CD4-positive, alpha-beta T cell (primary cell): ENCODE measurements at regions not wholly inside any gene's neighbourhood (a gene's known extent, or its start where the extent isn't known, plus 50 kb on each side); places are given as distances from the start of the nearest gene placed in this dataset.

Experiments
- ATAC-seq: fragments of 200-7000 bp; cut with Tn5 transposase; one replicate; pipeline ENCODE4 v1.10.0; 2022; ENCODE audit warnings: mild to moderate bottlenecking; ENCODE audit not compliant: poor library complexity
- CTCF ChIA-PET: fragments of 350-600 bp; sonication (Branson Sonifier 250); formaldehyde crosslinking; loops from one replicate; lab custom pipeline; 2021; ENCODE audit warnings: antibody characterized with exemption, inconsistent platforms; lab: Charles Lee
- POLR2A ChIA-PET: fragments of 350-600 bp; sonication (Branson Sonifier 250); formaldehyde crosslinking; loops from one replicate; lab custom pipeline; 2021; ENCODE audit warnings: antibody characterized with exemption, inconsistent platforms; lab: Charles Lee
- DNase-seq, 14 experiments: peaks; one replicate each; pipeline ENCODE4 v3.0.0-alpha.2; 2013 to 2020; ENCODE audit warnings: mixed read lengths in 2 of 14
- H3K27ac ChIP-seq, 2 donors: one replicate each; pipeline versions ENCODE4 v1.5.1 to v1.7.0; 2013; ENCODE audit warnings: low read length in 2 of 2, low read depth in 1 of 2, mild to moderate bottlenecking in 1 of 2
- H3K27me3 ChIP-seq, 2 experiments: 1 replicate in 1 of 2; 2 replicates in 1 of 2; pipeline versions ENCODE4 v1.6.1 to v1.7.0; 2013; ENCODE audit warnings: low read length in 2 of 2, control low read depth in 1 of 2, mild to moderate bottlenecking in 1 of 2, moderate library complexity in 1 of 2; ENCODE audit not compliant: insufficient read depth in 2 of 2, control insufficient read depth in 1 of 2
- H3K36me3 ChIP-seq: one replicate; pipeline ENCODE4 v1.6.1; 2013; ENCODE audit warnings: low read length, control low read depth; ENCODE audit not compliant: insufficient read depth
- H3K4me1 ChIP-seq: one replicate; pipeline ENCODE4 v1.6.1; 2013; ENCODE audit warnings: low read length, control low read depth; ENCODE audit not compliant: insufficient read depth
- H3K4me3 ChIP-seq: one replicate; pipeline ENCODE4 v1.5.1; 2013; ENCODE audit warnings: mild to moderate bottlenecking, low read length, moderate library complexity
- H3K9me3 ChIP-seq, 2 experiments: 1 replicate in 1 of 2; 2 replicates in 1 of 2; pipeline versions ENCODE4 v1.6.1 to v1.7.0; 2013; ENCODE audit warnings: low read length in 2 of 2, mild to moderate bottlenecking in 2 of 2, control low read depth in 1 of 2, moderate library complexity in 1 of 2; ENCODE audit not compliant: control insufficient read depth in 1 of 2, insufficient read depth in 1 of 2
- H3K27ac Mint-ChIP-seq: one replicate; pipeline ENCODE4 v1.8.0; 2020; ENCODE audit warnings: mixed read lengths
- H3K27me3 Mint-ChIP-seq: one replicate; pipeline ENCODE4 v1.8.0; 2021; ENCODE audit warnings: mixed read lengths
- H3K36me3 Mint-ChIP-seq: one replicate; pipeline ENCODE4 v1.8.0; 2021; ENCODE audit warnings: low read depth, mixed read lengths
- H3K4me1 Mint-ChIP-seq: one replicate; pipeline ENCODE4 v1.8.0; 2021; ENCODE audit warnings: low read depth, mixed read lengths
- H3K4me3 Mint-ChIP-seq: one replicate; pipeline ENCODE4 v1.8.0; 2020; ENCODE audit warnings: mild to moderate bottlenecking, mixed read lengths
- H3K9me3 Mint-ChIP-seq: one replicate; pipeline ENCODE4 v1.8.0; 2020; ENCODE audit warnings: mixed read lengths
- CTCF ChIP-seq: fragments of 200-600 bp; IDR thresholded peaks from one replicate; pipeline ENCODE4 v1.8.0; 2022; ENCODE audit warnings: antibody characterized with exemption, mild to moderate bottlenecking
- intact Hi-C, 2 experiments: fragments of 100-400 bp; cut with DNase I in 1 of 2; cut with micrococcal nuclease in 1 of 2; formaldehyde crosslinking; loops; one replicate each; pipeline versions ENCODE4 v1.15.1 to v1.9.0; 2023 to 2025; cut with DNase I, micrococcal nuclease

DNA sequence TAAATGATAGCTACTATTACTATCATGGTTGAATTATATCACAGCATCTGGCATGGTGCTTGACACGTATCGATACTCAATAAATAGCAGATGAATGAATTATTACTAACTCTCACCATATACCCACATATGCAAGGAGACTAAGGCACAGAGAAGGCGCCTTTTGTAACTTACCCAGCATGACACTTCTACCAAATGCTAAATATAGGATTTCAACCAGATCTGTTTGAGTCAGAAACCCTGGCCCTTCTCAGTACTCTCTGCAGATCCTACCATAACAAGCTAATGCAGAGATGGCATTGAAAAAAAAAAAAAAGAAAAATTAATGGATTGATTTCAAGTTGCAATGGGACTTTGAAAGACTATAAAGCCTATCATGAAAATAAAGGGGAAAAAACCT is 219.5 kb downstream of the DHX15 start:
- TF ChIP-seq CTCF: no peak
- no peak overlapping the region for H3K27ac Mint-ChIP-seq
- no peaks in the 10 kb centered on the region for H3K4me1 ChIP-seq
- H3K4me1 Mint-ChIP-seq: no peaks in the 10 kb centered on the region
- H3K9me3 Mint-ChIP-seq: no peaks in the 10 kb centered on the region
- no peaks in the 10 kb centered on the region for H3K27me3 Mint-ChIP-seq
- no peak for ATAC-seq
- no peaks in the 10 kb centered on the region for H3K9me3 ChIP-seq
- POLR2A ChIA-PET: no interaction called here
- H3K4me3 ChIP-seq: no peak overlapping the region
- H3K27ac ChIP-seq: no peak overlapping the region
- H3K36me3 Mint-ChIP-seq: no peaks in the 10 kb centered on the region
- no peak for DNase-seq
- intact Hi-C loops: no loop called here
- no peaks in the 10 kb centered on the region for H3K27me3 ChIP-seq
- H3K36me3 ChIP-seq: no peaks in the 10 kb centered on the region
- CTCF ChIA-PET: no interaction called here
- no peak overlapping the region for H3K4me3 Mint-ChIP-seq

DNA sequence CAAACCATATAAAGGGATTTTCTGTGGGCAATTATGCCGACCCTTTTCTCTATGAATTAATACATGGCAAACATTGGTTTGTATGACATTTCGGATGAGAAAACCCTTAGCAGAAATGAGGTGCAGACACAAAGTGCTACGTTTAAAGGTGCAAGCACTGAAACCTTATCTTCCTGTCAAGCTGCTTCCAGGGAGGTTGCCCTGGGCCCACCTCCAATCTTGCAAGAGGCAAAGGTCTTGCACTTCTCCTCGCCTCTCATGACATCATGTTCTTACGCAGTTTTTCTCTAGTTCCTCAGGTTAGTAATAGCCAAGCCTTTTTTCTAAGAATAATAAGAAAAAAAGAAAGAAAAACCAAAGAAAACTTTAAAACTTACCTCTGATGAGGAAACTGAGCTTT is 220.1 kb downstream of the DHX15 start:
- H3K27ac ChIP-seq: no peak overlapping the region
- no peaks in the 10 kb centered on the region for H3K36me3 Mint-ChIP-seq
- H3K27me3 ChIP-seq: no peaks in the 10 kb centered on the region
- DNase-seq: no peak
- H3K9me3 Mint-ChIP-seq: no peaks in the 10 kb centered on the region
- no peak for ATAC-seq
- H3K27me3 Mint-ChIP-seq: no peaks in the 10 kb centered on the region
- intact Hi-C loops: no loop called here
- H3K27ac Mint-ChIP-seq: no peak overlapping the region
- H3K9me3 ChIP-seq: no peaks in the 10 kb centered on the region
- no peak overlapping the region for H3K4me3 ChIP-seq
- no peaks in the 10 kb centered on the region for H3K36me3 ChIP-seq
- H3K4me3 Mint-ChIP-seq: no peak overlapping the region
- TF ChIP-seq CTCF: no peak
- H3K4me1 ChIP-seq: no peaks in the 10 kb centered on the region
- POLR2A ChIA-PET: no interaction called here
- no peaks in the 10 kb centered on the region for H3K4me1 Mint-ChIP-seq
- CTCF ChIA-PET: no interaction called here

DNA sequence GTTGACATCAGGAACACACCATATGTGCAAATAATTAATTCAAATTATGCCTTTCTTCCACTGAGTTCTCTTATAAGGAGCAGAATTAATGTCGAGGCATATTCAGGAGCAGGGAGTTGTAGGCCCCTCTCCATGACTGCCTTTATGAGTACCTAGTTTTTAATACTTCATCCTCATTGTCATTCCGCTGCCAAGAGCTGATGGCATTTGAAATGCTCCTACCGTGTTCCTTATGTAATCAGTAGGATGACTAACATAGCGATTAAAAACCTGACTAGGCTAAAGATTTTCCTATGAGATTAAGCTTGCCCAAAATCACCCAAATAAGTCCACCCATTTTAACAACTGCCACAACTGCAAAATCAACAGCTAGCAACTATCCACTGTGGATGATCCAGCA is 220.6 kb downstream of the DHX15 start:
- H3K27me3 ChIP-seq: no peaks in the 10 kb centered on the region
- Mint-ChIP-seq H3K27me3 (no peaks in the 10 kb centered on the region), H3K9me3 (no peaks in the 10 kb centered on the region), H3K4me1 (no peaks in the 10 kb centered on the region), H3K36me3 (no peaks in the 10 kb centered on the region), H3K27ac (no peak overlapping the region), H3K4me3 (no peak overlapping the region)
- CTCF ChIA-PET: no interaction called here
- H3K4me1 ChIP-seq: no peaks in the 10 kb centered on the region
- no peak overlapping the region for H3K4me3 ChIP-seq
- intact Hi-C loops: no loop called here
- POLR2A ChIA-PET: no interaction called here
- no peaks in the 10 kb centered on the region for H3K9me3 ChIP-seq
- no peaks in the 10 kb centered on the region for H3K36me3 ChIP-seq
- no peak for TF ChIP-seq CTCF
- no peak overlapping the region for H3K27ac ChIP-seq
- ATAC-seq (no peak), DNase-seq (no peak)
